ENCODE measurements at regions not wholly inside any gene's neighbourhood (a gene's known extent, or its start where the extent isn't known, plus 50 kb on each side); places are given as distances from the start of the nearest gene placed in this dataset.

- DNase-seq (ENCODE audit: low read depth): no peak
- TF ChIP-seq CTCF (IDR thresholded peaks at IDR 0.05; ENCODE audit: low read length, missing control alignments): no peak
Observed at GRCh38 chr18:70430501-70431173, 141.8 kb downstream of the SOCS6 start.

GRCh38 chr18:70429847-70430500 lies 141.1 kb downstream of the SOCS6 start:
- no peak overlapping the region for H3K4me3 ChIP-seq (replicated peaks; ENCODE audit: low read depth, low read length)
- DNase-seq (ENCODE audit: low read depth): no peak

More at GRCh38 chr18:70430501-70431173, 141.8 kb downstream of the SOCS6 start:
- no peak overlapping the region for H3K4me3 ChIP-seq (replicated peaks; ENCODE audit: low read depth, low read length)

GRCh38 chr18:70428439-70428838 lies 139.6 kb downstream of the SOCS6 start:
- TF ChIP-seq CTCF (IDR thresholded peaks at IDR 0.05; ENCODE audit: low read length, missing control alignments): no peak
- no peak for DNase-seq (ENCODE audit: low read depth)
- H3K4me3 ChIP-seq (replicated peaks; ENCODE audit: low read depth, low read length): no peak overlapping the region

More at GRCh38 chr18:70429847-70430500, 141.1 kb downstream of the SOCS6 start:
- TF ChIP-seq CTCF (IDR thresholded peaks at IDR 0.05; ENCODE audit: low read length, missing control alignments): no peak

- no peak for TF ChIP-seq CTCF (IDR thresholded peaks at IDR 0.05; ENCODE audit: low read length, missing control alignments)
- no peak for DNase-seq (ENCODE audit: low read depth)
- H3K4me3 ChIP-seq (replicated peaks; ENCODE audit: low read depth, low read length): no peak overlapping the region
Observed at GRCh38 chr18:70426818-70427217, 138.0 kb downstream of the SOCS6 start.

- no peak for DNase-seq (ENCODE audit: low read depth)
- TF ChIP-seq CTCF (IDR thresholded peaks at IDR 0.05; ENCODE audit: low read length, missing control alignments): no peak
- no peak overlapping the region for H3K4me3 ChIP-seq (replicated peaks; ENCODE audit: low read depth, low read length)
Observed at GRCh38 chr18:70425236-70425635, 136.4 kb downstream of the SOCS6 start.

- no peak overlapping the region for H3K4me3 ChIP-seq (replicated peaks; ENCODE audit: low read depth, low read length)
- no peak for DNase-seq (ENCODE audit: low read depth)
- no peak for TF ChIP-seq CTCF (IDR thresholded peaks at IDR 0.05; ENCODE audit: low read length, missing control alignments)
Observed at GRCh38 chr18:70423988-70424387, 135.1 kb downstream of the SOCS6 start.
